M059J (cell line): ENCODE measurements at regions not wholly inside any gene's neighbourhood (a gene's known extent, or its start where the extent isn't known, plus 50 kb on each side); places are given as distances from the start of the nearest gene placed in this dataset.

Experiments
- DNase-seq: peaks from one replicate; pipeline ENCODE4 v3.0.0-alpha.2; 2012; ENCODE audit warnings: low read depth

DNA sequence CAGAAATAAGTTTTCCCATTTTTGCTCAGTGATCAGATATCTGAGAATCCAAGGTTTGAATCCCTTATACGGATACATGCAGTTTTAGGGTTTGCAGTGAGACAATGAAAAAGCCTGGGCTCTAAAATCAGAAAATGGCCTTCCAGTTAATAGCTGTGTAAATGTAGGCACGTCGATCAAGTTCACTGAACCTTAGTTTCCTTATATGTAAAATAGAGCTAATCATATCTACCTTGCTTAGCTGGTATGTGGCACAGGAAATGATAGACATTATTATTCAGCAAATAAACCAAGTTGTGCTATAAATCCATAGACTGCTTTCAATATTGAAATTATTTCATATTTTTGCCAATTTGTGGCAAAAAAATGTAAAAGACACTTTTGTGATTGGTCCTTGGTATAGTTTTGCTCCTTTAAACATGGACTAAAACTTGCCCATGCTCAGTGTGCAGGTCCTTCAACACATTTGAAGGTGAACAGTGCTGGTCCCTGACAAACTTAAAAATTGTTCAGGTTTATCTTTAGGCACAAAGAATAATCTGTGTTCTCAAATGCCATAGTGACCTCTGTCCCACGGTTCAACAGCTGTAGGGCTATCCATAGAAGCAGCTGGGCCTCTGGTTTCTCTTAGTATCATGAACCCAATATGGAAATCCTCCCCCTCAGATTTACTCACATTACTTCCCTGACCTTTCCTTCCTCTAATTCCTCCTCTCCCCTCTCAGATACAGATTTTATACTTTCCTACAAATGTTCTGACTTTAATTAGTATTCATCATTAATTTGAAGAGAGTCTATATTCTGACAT, 51.0 kb downstream of the CCDC54 start:
- DNase-seq: no peak

DNA sequence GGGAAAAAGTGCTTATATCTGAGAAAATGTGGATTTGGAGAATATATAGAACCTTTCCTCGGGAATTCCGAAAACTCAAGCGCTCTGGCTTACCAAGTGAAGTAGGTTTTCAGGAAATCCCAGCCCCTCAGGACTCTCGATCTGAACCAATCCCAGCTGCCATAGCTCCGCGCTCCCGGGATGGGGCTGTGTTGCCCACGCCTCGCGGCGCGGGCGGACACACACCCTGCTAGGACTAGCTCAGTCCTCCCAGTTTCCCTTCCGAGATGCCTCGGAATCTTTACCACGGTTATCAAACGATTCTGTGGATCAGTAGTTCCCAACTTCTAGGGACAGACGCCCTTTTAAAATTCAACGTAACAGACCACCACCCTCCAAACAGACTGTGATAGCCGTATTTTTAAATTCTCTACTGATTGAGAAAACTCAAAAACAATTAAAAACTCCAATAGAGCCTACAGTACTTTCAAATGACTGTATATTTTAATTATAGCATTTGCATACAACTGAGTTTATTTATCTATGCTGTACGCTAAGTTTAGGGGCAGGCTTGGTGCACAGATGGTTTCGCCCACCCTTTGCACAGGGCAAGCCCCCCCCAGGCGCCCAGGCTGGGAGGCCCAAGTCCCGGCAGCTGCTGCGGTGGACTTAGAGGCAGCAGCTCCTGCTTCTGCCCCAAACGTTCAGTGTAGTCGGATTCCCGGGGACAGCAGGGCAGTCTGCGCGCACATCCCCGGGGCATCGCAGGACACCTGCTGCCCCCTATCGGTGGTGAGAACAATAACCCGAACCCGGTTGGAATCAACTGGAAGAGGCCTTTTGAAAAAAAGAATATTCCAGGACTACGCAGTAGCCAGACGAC, 52.3 kb downstream of the CCDC54 start:
- peak; percentile 85 for DNase-seq

DNA sequence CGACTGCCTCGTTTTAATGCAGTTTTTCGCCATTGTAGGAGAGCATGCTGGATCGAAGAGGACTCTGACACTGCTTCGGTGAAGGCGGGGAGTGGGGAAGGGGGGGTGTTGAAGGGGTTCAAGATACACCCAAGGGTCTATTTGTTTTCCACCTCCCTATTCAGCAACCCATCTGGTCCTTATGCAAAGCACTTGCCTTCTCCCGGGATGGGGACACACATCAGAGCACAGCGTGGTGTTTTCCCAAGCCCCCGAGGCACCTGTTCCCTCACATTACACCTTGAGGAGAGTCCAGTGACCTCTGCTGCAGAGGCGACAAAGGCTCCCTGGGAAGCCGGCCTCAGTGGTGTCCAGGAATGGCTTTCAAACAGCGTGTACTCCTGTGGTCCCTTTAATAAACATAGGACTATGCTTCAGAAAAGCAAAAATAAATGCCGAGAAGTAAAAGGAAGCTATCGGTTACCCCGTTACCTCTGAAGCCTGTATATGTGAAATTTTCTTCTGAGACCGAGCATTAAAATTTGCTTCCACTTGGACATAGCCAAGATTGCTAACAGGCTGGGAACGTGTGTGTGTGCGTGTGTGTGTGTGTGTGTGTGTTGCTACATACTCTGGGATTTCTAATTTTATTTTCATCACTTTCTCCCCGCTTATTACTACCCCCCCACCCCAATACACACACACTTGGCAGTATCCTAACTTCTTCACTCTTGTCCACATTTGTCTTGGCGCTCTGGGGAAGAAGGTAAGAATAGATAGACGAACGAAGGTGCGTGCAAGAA, 53.2 kb downstream of the CCDC54 start:
- DNase-seq: peak; percentile 38

DNA sequence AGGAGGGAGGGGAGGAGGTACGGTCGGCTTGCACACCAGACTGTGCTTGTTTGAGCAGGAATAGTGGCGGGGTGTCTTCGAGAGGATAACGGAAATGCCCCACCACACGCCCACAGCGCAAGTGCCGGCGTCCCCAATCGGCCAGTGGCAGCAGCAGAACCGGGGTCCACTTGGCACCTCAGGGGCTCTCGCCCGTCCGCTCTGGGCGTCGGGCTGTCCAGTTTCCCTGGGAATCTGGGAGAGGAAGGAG, 53.7 kb downstream of the CCDC54 start:
- DNase-seq: no peak

DNA sequence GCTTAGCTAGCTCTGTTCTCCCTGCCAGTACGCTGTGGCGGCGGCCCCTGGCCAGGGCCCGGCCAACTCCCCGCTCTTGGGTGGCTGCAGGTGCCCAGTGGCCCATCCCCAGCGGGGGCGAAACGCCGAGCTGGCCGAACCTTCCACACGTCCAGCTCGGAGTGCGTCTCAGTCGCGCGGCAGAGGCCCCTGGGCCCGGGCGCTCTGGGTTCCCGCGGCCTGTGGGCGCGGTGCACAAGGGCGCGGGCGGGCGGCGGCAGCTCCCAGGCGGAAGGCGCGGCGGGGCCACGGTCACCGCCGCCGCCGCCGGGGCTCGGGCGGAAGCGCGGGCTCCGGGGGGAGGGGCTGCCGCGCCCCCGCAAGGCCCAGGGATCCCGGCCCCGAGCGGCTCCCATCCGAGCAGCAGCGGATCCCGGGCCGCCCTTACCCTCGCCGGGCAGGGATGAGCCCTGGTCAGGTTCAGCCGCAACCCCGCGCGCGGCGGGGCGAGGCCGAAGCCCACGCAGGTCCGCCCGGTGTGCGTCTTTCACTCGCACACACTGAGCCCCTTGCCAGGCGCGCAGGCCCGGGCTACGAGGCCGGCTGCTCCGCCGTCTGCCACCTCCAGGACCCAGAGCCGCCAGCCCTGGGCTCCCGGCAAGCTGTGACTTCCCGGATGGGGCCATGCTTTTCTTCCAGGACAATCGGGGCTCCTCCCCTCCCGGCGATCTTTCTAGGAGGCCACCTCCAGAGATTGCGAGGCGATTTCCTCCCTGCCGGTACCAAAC, 54.2 kb downstream of the CCDC54 start:
- peak; percentile 88 for DNase-seq

DNA sequence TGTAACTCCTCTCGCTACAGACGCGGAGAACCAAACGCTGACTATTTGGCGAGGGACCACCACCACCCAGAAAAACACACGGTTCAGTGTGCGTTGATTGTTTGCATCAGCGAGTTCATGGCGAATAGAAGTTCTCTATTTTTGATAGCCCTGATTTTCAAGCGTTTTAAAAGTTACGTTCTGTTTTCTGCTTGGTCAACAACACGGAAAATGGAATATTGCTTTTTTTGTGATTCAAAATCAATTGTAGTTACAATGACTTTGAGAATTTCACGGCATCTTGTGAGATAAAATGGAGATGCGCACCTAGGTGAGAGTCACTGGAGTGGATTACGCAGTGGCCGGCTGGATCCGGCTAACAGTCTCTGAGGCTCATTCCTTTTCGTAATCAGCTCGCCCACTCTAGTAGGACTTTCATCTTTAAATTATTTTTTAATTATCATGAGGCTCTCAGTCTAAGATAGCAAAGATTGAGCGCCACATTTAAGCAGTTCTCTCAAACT, 54.8 kb downstream of the CCDC54 start:
- no peak for DNase-seq

DNA sequence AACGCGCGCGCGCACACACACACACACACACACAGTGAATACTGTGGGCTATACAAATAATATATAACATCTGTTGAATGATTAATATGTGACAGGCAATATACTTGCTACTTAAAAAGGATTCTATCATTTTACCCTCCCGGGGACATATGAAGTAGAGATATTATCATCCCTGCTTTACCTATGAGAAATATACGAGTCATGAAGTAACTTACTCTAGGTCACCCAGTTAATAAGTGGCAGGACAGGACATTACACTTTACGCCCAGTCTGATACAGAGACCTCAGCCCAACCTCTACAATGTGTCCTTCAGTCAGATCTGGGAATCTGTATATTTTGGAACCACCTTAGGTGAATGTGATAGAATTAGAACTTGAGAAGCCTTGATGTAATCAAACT, 55.4 kb downstream of the CCDC54 start:
- peak; percentile 27 for DNase-seq

DNA sequence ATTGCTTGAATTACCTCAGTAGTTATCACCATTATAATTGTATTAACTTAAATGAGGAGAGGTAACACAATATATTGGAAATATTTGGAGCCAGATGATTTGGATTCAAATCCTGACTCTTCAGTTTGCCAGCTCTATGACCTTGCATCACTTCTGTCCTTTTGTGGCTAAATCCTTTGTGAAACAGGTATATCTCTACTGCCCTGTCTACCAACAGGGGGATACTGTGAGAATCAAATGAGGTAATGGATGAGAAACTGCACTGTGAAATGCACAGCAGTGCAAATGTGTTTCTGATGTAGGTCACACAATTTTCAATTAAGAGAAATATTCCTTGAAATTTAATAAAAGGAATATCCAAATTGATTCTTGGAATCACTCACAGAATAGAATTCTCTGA, 58.8 kb downstream of the CCDC54 start:
- no peak for DNase-seq

DNA sequence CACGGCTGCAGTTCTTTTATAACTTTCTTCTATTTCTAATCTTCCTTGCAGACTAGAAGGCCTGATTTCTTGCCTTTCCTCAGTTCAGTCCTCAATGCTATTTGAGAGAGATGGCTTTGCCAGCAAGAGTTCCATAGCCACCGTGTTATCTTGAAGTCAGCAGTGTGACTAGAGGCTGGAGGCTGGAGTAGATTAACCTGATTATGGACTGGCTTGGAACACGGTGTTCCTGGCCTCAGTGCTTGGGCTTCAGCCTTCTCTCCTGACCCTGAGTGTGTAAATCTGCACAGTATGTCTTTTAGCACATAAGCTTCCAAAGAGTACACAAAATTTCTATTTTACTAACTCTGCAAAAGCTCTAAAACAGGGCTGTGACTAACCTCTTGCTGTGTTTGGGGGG, 61.4 kb downstream of the CCDC54 start:
- DNase-seq: no peak

DNA sequence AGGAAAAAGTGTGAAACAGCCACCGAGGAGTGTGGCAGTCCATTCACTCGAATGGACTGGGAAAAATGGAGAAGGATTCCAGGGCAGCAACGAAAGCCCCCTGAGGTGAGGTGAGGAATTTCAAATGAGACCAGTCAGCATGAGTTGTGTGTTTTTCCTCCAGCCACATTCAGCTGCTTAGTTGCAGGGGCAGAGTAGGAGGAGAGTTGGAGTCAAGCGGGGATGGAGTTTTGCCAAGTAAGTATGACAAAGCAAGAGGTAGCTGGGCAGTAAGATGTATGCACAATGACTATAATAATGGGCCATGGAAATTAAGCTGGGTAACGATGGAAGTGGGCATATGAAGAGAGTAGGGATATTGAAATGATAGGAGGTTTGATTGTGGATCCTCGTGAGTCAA, 64.4 kb downstream of the CCDC54 start:
- peak; percentile 50 for DNase-seq

DNA sequence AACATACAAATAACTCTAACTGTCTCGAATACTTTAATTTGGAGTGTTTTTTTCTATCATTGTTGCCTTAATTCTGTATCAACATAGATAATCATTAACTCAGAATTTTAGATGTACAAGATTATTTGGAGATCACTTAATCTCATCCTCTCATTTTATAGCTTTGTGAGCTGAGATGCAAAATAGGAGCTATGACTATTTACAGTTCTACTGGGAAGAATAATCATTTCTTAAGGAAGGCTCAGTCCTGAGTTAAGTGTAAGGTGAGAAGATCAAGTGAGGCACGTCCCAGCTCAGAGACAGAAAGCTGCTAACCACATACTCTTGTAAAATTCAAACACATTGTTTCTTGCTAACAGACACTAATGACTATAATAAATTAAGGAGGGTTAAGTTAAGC, 66.2 kb downstream of the CCDC54 start:
- no peak for DNase-seq

DNA sequence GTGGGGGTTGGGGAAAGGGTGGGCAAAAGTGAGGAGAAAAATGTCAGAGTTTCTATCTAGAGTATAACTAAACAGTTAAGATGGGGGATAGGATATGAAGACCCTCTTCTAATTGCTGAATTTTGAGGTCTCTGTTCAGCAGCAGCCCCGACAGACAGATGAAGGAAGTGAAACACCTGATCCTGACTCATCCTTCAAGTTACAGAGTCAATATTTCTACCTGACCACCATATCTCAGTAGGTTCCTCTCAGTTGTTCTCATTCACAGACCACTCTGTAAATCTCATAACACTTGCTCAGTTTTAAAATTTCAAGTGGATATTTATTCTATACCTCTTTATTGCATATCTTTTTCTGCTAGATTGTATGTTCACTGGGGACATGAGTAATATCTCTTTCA, 69.5 kb downstream of the CCDC54 start:
- no peak for DNase-seq

DNA sequence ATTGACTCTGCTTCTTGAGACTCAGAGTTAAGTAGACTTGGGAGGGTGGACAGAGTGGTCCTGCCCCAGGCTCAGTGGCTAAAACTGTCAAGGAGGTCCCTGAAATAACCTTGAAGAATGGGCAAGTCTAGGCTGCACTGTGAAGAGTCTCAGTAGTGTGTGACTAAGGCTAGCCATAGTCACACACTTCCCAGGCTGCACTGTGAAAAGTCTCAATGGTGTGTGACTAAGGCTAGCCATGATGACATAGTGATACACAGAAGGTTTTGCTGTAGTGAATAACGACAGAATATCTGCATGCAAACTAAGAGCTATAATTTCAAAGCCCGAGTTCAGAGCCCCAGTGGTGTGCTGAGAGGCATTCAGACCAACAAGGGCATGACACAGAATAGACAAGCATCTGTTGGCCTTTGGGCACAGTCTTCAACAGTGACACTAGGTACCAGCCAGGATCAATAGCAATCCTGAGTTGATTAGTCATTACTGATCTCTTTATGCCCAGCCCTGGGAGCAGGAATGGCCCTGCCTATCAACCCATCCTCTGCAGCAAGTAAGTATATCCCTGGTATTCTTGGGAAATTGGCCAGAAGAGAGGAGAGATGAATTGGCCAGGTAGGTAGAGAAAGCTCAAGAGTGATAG, 72.4 kb upstream of the BBX start:
- peak; percentile 72 for DNase-seq

DNA sequence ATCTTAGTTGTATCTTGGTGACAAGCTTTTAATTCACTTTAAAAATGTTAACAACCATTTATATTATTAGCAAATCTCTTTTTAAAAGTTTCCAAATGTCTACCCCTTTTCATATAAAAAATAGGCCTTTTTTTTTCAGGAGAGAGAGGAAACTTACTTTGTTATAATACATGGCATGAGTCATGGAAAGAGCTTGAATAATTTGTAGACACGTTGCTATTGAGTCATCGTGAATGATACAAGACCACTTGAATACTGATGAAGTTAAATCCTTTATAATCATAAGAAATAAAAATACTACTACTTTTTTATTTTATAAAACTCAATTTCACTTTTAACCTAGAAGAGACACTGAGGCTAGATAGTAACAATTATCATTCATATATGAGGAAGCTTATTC, 70.3 kb upstream of the BBX start:
- peak; percentile 78 for DNase-seq

DNA sequence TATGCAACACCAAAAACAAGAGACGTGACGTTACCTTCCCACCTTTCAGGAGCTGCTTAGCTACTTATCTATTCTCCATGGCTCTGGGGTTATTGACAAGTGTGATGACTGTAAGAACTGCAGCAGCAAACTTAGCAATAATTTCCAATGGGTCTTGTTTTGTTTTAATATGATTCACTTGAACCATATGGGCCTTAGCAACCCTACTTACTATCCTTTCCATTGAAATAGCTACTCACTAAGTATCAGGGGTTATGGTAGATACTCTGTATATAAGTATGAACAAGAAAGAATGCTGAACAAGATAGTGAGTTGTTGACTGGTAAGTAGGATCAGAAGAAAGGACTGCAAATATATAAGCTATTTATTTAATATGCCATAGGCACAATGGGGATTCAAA, 69.3 kb upstream of the BBX start:
- DNase-seq: no peak

DNA sequence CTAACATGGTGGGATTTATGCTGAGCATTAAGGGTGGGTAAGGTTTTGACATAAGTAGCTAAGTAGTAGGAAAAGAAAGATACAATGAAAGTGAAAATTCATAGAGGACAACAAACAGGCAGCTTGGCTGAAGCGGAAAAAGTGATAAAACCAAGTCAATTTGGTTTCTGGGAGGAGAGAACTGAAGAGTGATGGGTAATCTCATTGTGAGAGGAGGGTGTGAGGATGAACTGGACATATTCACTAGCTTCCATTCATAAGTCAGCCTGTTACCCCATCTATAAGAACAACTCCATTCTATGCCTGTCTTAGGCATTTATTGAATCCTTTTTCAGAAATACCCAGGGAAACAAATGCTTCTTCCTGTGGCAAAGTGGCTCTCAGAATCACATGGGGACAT, 67.1 kb upstream of the BBX start:
- no peak for DNase-seq

DNA sequence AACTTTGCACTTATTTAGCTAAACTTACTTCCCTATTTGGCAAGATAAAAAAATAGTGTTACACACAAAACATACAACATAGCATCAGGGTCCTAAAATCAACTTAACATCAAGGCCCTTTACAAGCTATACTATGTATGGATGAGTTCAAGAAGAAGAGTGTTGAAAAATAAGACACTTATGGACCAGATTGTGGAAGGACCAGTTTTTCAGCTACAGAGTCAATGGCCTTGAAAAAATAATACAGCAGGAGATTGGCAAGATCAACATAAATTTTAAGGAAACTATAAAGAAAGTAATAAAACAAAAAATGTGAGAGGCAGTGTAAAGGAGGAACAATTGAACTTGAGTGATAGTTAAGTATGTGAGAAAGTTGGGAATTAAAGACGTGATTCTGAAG, 66.3 kb upstream of the BBX start:
- no peak for DNase-seq

DNA sequence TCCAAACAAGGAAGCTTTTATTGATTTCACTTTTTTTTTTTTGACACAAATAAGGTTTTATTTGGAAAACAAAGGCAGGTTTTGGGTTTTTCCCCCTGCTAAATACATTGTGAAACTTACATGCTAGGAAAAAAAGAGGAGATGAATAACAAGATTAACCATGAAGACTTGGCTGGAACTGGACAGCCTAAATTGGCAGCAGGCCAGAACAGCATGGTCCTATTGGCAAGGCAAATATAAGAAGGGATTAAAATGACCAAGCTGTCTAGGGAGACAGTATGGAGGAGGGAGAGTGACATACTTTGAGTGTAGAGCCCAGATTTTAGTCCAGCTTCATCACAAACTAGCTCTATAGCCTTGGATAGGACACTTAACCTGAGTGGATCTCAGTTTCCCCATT, 63.9 kb upstream of the BBX start:
- peak; percentile 42 for DNase-seq

DNA sequence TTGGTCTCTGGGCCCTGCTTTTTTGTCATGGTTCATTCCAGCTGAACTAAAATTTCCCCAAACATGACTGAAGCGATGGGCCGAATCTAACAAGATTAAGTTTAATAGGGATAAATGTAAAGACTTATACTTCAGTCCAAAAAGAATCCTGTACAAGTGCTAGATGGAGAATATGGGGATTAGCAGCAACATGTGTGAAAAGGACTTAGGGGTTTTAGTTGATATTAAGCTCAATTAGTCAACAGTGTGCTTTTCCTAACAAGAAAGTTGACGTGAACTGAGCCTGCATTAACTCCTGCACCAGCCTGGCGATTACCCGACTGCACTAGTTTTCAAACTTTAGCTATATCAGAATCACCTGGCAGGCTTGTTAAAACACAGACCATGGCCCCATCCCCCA, 61.0 kb upstream of the BBX start:
- no peak for DNase-seq

DNA sequence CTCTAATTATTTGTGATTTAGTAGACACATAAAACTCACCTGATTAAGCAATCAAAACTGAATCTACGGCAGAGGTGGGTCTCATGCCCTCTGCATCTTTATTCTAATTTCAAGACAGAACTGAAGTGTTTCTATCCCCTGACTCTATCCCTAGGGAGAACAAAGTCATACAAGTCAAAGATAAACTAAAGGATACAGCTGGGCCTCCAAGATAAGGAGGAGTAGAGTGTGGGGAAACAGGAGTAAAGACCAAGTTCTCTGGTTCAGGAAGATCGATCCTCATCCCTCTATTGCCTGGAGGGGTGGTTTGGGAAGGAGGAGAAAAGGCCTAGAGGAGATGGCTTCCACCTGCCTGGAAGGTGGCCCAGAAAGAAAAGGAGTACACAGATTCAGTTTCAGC, 58.7 kb upstream of the BBX start:
- no peak for DNase-seq

DNA sequence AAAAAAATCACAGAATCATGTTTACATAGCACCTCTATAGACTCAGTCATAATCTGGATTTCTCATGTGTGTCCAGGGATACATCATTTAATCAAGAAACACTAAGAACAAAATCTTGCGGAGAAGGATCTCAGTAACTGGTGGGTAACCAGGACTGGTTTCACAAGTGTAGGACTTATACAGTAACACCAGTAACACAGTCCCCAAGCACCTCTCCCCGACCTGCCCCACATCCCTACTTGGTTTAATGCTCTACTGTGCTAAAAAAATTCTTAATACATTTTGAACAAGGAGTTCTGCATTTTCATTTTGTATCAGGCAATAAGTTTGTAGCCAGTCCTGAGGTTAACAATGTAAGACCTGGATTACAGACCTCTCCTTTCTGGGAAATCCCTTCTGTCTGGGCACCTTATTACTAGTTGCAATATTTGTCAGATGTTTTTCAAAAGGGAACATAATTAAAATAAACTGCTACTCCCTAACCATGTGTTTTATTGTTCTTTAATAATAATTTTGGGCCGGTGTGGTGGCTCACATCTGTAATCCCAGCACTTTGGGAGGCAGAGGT, 57.6 kb upstream of the BBX start:
- DNase-seq: no peak
